ENCODE measurements at regions not wholly inside any gene's neighbourhood (a gene's known extent, or its start where the extent isn't known, plus 50 kb on each side); places are given as distances from the start of the nearest gene placed in this dataset.

GRCh38 chr4:14087921-14088320 lies 460.4 kb upstream of the BOD1L1 start:
- FAIRE-seq (no peak), DNase-seq (ENCODE audit: low spot score) (no peak)

GRCh38 chr4:14091531-14091930 lies 464.0 kb upstream of the BOD1L1 start:
- FAIRE-seq (no peak), DNase-seq (ENCODE audit: low spot score) (no peak)

GRCh38 chr4:14091966-14092365 lies 464.4 kb upstream of the BOD1L1 start:
- no peak for FAIRE-seq
- DNase-seq (ENCODE audit: low spot score), result no peak

- FAIRE-seq, result no peak
- DNase-seq (ENCODE audit: low spot score), result no peak
Measured at GRCh38 chr4:14092741-14093140, 465.2 kb upstream of the BOD1L1 start.

- FAIRE-seq (no peak), DNase-seq (ENCODE audit: low spot score) (no peak)
Measured at GRCh38 chr4:14095831-14096230, 468.3 kb upstream of the BOD1L1 start.

GRCh38 chr4:14096396-14096965 lies 469.0 kb upstream of the BOD1L1 start:
- FAIRE-seq, result no peak
- DNase-seq (ENCODE audit: low spot score), result no peak

- FAIRE-seq, result no peak
- DNase-seq (ENCODE audit: low spot score), result no peak
Measured at GRCh38 chr4:14100349-14100748, 472.8 kb upstream of the BOD1L1 start.

GRCh38 chr4:14110407-14110806 lies 482.9 kb upstream of the BOD1L1 start:
- no peak for FAIRE-seq
- DNase-seq (ENCODE audit: low spot score), result no peak

- FAIRE-seq, result no peak
- no peak for DNase-seq (ENCODE audit: low spot score)
Measured at GRCh38 chr4:14111730-14112181, 484.2 kb upstream of the BOD1L1 start.

- FAIRE-seq (no peak), DNase-seq (ENCODE audit: low spot score) (no peak)
Measured at GRCh38 chr4:14115106-14115505, 487.6 kb upstream of the BOD1L1 start.

GRCh38 chr4:14117575-14118238 lies 490.2 kb upstream of the BOD1L1 start:
- FAIRE-seq, result no peak

GRCh38 chr4:14124816-14125215 lies 497.3 kb upstream of the BOD1L1 start:
- no peak for DNase-seq (ENCODE audit: low spot score)
- FAIRE-seq, result no peak

More at GRCh38 chr4:14117575-14118238, 490.2 kb upstream of the BOD1L1 start:
- DNase-seq (ENCODE audit: low spot score), result no peak

- no peak for DNase-seq (ENCODE audit: low spot score)
- no peak for FAIRE-seq
Measured at GRCh38 chr4:14125375-14126129, 498.0 kb upstream of the BOD1L1 start.

- no peak for DNase-seq (ENCODE audit: low spot score)
- FAIRE-seq, result no peak
Measured at GRCh38 chr4:14130551-14130950, 503.0 kb upstream of the BOD1L1 start.

GRCh38 chr4:14131335-14131734 lies 503.8 kb upstream of the BOD1L1 start:
- no peak for DNase-seq (ENCODE audit: low spot score)
- FAIRE-seq, result no peak

- DNase-seq (ENCODE audit: low spot score), result no peak
- no peak for FAIRE-seq
Measured at GRCh38 chr4:14132301-14132700, 504.8 kb upstream of the BOD1L1 start.

GRCh38 chr4:14138106-14138505 lies 510.6 kb upstream of the BOD1L1 start:
- FAIRE-seq (no peak), DNase-seq (ENCODE audit: low spot score) (no peak)

- FAIRE-seq (no peak), DNase-seq (ENCODE audit: low spot score) (no peak)
Measured at GRCh38 chr4:14143892-14144291, 516.4 kb upstream of the BOD1L1 start.

GRCh38 chr4:14149176-14150053 lies 521.9 kb upstream of the BOD1L1 start:
- DNase-seq (ENCODE audit: low spot score), result no peak
- FAIRE-seq, result no peak

- FAIRE-seq (no peak), DNase-seq (ENCODE audit: low spot score) (no peak)
Measured at GRCh38 chr4:14151101-14151500, 523.6 kb upstream of the BOD1L1 start.

GRCh38 chr4:14152834-14153519 lies 525.5 kb upstream of the BOD1L1 start:
- DNase-seq (ENCODE audit: low spot score) (no peak), FAIRE-seq (no peak)
